GM23248 (cell line): ENCODE measurements at regions not wholly inside any gene's neighbourhood (a gene's known extent, or its start where the extent isn't known, plus 50 kb on each side); places are given as distances from the start of the nearest gene placed in this dataset.

Source experiments
- DNase-seq: peaks from one replicate; pipeline ENCODE4 v3.0.0-alpha.2; 2015
- H2AFZ ChIP-seq: fragments of 200-600 bp; sonication (generic); 2 replicates; pipeline ENCODE4 v1.6.1; 2016; ENCODE audit warnings: antibody characterized with exemption
- H3F3A ChIP-seq: fragments of 200-600 bp; sonication (generic); 2 replicates; pipeline ENCODE4 v1.6.1; 2016; ENCODE audit warnings: mild to moderate bottlenecking, antibody characterized with exemption, mixed run types; ENCODE audit not compliant: insufficient read depth
- H3K27ac ChIP-seq: fragments of 200-600 bp; sonication (generic); 2 replicates; pipeline ENCODE4 v1.5.1; 2016; ENCODE audit warnings: mild to moderate bottlenecking
- H3K27me3 ChIP-seq: fragments of 200-600 bp; sonication (generic); replicated peaks from 2 replicates; pipeline ENCODE4 v1.6.1; 2016; ENCODE audit warnings: mild to moderate bottlenecking; ENCODE audit not compliant: insufficient read depth
- H3K36me3 ChIP-seq: fragments of 200-600 bp; sonication (generic); 2 replicates; pipeline ENCODE4 v1.6.1; 2016; ENCODE audit warnings: low read depth, mild to moderate bottlenecking
- H3K4me1 ChIP-seq: fragments of 200-600 bp; sonication (generic); 2 replicates; pipeline ENCODE4 v1.6.1; 2016; ENCODE audit warnings: mild to moderate bottlenecking; ENCODE audit not compliant: insufficient read depth
- H3K4me2 ChIP-seq: fragments of 200-600 bp; sonication (generic); one replicate; pipeline ENCODE4 v1.6.1; 2016; ENCODE audit warnings: mild to moderate bottlenecking; ENCODE audit not compliant: unreplicated experiment
- H3K4me3 ChIP-seq: fragments of 200-600 bp; sonication (generic); 2 replicates; pipeline ENCODE4 v1.5.1; 2016; ENCODE audit warnings: mild to moderate bottlenecking
- H3K79me2 ChIP-seq: fragments of 200-600 bp; sonication (generic); 2 replicates; pipeline ENCODE4 v1.6.1; 2016; ENCODE audit warnings: mild to moderate bottlenecking; ENCODE audit not compliant: insufficient read depth
- H3K9ac ChIP-seq: fragments of 200-600 bp; sonication (generic); 2 replicates; pipeline ENCODE4 v1.6.1; 2016; ENCODE audit warnings: mild to moderate bottlenecking
- H3K9me2 ChIP-seq: fragments of 200-600 bp; sonication (generic); 2 replicates; pipeline ENCODE4 v1.6.1; 2016; ENCODE audit warnings: mixed run types, mild to moderate bottlenecking, moderate library complexity; ENCODE audit not compliant: insufficient read depth
- H3K9me3 ChIP-seq: fragments of 200-600 bp; sonication (generic); one replicate; pipeline ENCODE4 v1.6.1; 2017; ENCODE audit warnings: low read depth
- H4K20me1 ChIP-seq: fragments of 200-600 bp; sonication (generic); 2 replicates; pipeline ENCODE4 v1.6.0; 2016; ENCODE audit not compliant: insufficient read depth
- EZH2 ChIP-seq: fragments of 200-600 bp; sonication (generic); IDR thresholded peaks from 2 replicates; pipeline ENCODE4 v1.6.1; 2018; ENCODE audit warnings: antibody characterized with exemption, mild to moderate bottlenecking; ENCODE audit not compliant: insufficient read depth, poor library complexity, severe bottlenecking
- EZH2phosphoT487 ChIP-seq: fragments of 200-600 bp; sonication (generic); IDR thresholded peaks from 2 replicates; pipeline ENCODE4 v1.6.1; 2018; ENCODE audit warnings: antibody characterized with exemption, moderate library complexity, mild to moderate bottlenecking, low read depth; ENCODE audit not compliant: insufficient read depth
- WGBS, 2 experiments: methylation state at CpG; one replicate each; pipeline ENCODE4 v1.1.6; 2015 to 2017; ENCODE audit warnings: low lambda C conversion rate in 2 of 2, low coverage in 1 of 2; ENCODE audit errors: missing lambda C conversion rate in 2 of 2; 5-methylcytosine and 5-hydroxymethylcytosine counted together
- in situ Hi-C: fragments of 300-500 bp; cut with MboI; formaldehyde crosslinking; loops from 2 replicates; pipeline ENCODE4 v1.15.0; 2020

DNA sequence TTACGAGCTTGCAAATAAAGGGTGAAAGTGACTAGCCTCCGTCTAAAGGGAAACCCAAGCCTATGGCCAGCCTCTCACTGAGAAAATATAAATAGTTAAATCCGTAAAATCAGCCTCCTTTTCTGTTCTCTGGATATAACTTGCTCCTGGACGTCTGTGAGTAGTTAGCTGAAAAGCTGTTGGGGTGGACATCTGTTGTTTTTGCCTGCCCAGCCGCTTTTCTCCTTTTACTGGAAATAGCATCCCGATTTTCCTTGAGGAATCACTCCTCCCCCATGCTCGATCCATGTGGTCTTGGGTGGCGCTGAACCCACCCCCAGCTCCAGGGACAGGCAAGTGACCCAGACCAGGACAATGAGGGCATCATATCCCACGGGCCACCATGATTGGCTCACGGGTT, 291.5 kb upstream of the ZNF507 start:
- no peak for DNase-seq
- no peaks in the 10 kb centered on the region for H3K4me1 ChIP-seq
- no peaks in the 10 kb centered on the region for H3K27me3 ChIP-seq
- no peaks in the 10 kb centered on the region for H3K9me3 ChIP-seq
- in situ Hi-C loops: no loop called here
- H3K36me3 ChIP-seq: no peaks in the 10 kb centered on the region
- no peak overlapping the region for H3K27ac ChIP-seq
- no peaks in the 10 kb centered on the region for H3F3A ChIP-seq
- no peak overlapping the region for H3K9ac ChIP-seq
- no peak overlapping the region for H3K4me2 ChIP-seq
- H3K4me3 ChIP-seq: no peak overlapping the region
- H2AFZ ChIP-seq: no peak overlapping the region
- H3K79me2 ChIP-seq: no peaks in the 10 kb centered on the region
- WGBS, 2 experiments: 29 to 30% methylated on average over 10 of the region's 10 CpGs
- H4K20me1 ChIP-seq: no peaks in the 10 kb centered on the region
- H3K9me2 ChIP-seq: no peaks in the 10 kb centered on the region
- no peak for TF ChIP-seq EZH2
- TF ChIP-seq EZH2phosphoT487: no peak

- DNase-seq: no peak
- WGBS, 2 experiments: 26 to 94% methylated on average over 1 of the region's 1 CpG
- Histone ChIP-seq H4K20me1 (no peaks in the 10 kb centered on the region), H3K27me3 (no peaks in the 10 kb centered on the region), H3K9me2 (no peaks in the 10 kb centered on the region), H3K9me3 (no peaks in the 10 kb centered on the region), H3K4me2 (no peak overlapping the region), H3K27ac (no peak overlapping the region), H3K36me3 (no peaks in the 10 kb centered on the region), H2AFZ (no peak overlapping the region), H3K79me2 (no peaks in the 10 kb centered on the region), H3K9ac (no peak overlapping the region), H3F3A (no peaks in the 10 kb centered on the region), H3K4me3 (no peak overlapping the region), H3K4me1 (no peaks in the 10 kb centered on the region)
- in situ Hi-C loops: no loop called here
- TF ChIP-seq EZH2: no peak
- TF ChIP-seq EZH2phosphoT487: no peak
Measured at GRCh38 chr19:32058131-32058530, 287.3 kb upstream of the ZNF507 start.

GRCh38 chr19:32061315-32061714, 284.1 kb upstream of the ZNF507 start:
- Histone ChIP-seq H3K9me2 (no peaks in the 10 kb centered on the region), H3K79me2 (no peaks in the 10 kb centered on the region), H3K36me3 (no peaks in the 10 kb centered on the region), H3K4me3 (no peak overlapping the region), H3K9ac (no peak overlapping the region), H3K27me3 (no peaks in the 10 kb centered on the region), H3K4me2 (no peak overlapping the region), H3K4me1 (no peaks in the 10 kb centered on the region), H4K20me1 (no peaks in the 10 kb centered on the region), H3K27ac (no peak overlapping the region), H3K9me3 (no peaks in the 10 kb centered on the region), H3F3A (no peaks in the 10 kb centered on the region), H2AFZ (no peak overlapping the region)
- 86 to 94% methylated on average over 1 of the region's 1 CpG for WGBS, 2 experiments
- no peak for DNase-seq
- TF ChIP-seq EZH2 (no peak), EZH2phosphoT487 (no peak)
- in situ Hi-C loops: no loop called here

DNA sequence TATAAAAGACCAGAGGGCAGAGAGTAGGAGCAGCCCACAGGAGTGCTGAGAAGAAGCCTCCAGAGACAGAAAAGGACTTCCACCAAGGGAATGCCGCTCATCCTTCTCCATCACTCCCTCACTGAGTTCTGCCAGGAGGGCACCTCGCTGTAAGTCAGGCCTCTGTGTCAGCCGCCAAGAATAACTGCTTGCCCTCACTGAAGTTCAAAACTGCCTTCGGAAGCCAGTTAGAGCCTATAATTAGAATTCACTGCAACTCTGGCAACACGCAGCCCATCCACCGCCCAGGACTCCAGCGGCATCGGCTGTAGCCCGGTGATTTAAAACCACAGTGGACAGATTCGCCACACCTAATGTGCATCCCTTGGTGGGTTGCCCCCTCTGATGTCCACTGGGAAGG, 281.8 kb upstream of the ZNF507 start:
- Histone ChIP-seq H3K9me2 (no peaks in the 10 kb centered on the region), H2AFZ (no peak overlapping the region), H4K20me1 (no peaks in the 10 kb centered on the region), H3K4me2 (no peak overlapping the region), H3K79me2 (no peaks in the 10 kb centered on the region), H3K4me1 (no peaks in the 10 kb centered on the region), H3K27ac (no peak overlapping the region), H3K9me3 (no peaks in the 10 kb centered on the region), H3K36me3 (no peaks in the 10 kb centered on the region), H3K9ac (no peak overlapping the region), H3K4me3 (no peak overlapping the region), H3K27me3 (no peaks in the 10 kb centered on the region), H3F3A (no peaks in the 10 kb centered on the region)
- DNase-seq: no peak
- 58% methylated on average over 10 of the region's 10 CpGs for WGBS, 2 experiments
- in situ Hi-C loops: no loop called here
- TF ChIP-seq EZH2phosphoT487: no peak
- no peak for TF ChIP-seq EZH2

GRCh38 chr19:32066056-32066455, 279.4 kb upstream of the ZNF507 start:
- H3K79me2 ChIP-seq: no peaks in the 10 kb centered on the region
- H3K4me1 ChIP-seq: no peaks in the 10 kb centered on the region
- no peaks in the 10 kb centered on the region for H3K9me2 ChIP-seq
- no peak for TF ChIP-seq EZH2
- TF ChIP-seq EZH2phosphoT487: no peak
- DNase-seq: no peak
- H3F3A ChIP-seq: no peaks in the 10 kb centered on the region
- 56 to 63% methylated on average over 2 to 3 of the region's 3 CpGs for WGBS, 2 experiments
- H3K27me3 ChIP-seq: no peaks in the 10 kb centered on the region
- H2AFZ ChIP-seq: no peak overlapping the region
- H3K9ac ChIP-seq: no peak overlapping the region
- no peaks in the 10 kb centered on the region for H4K20me1 ChIP-seq
- no peaks in the 10 kb centered on the region for H3K9me3 ChIP-seq
- no peak overlapping the region for H3K4me3 ChIP-seq
- in situ Hi-C loops: no loop called here
- H3K27ac ChIP-seq: no peak overlapping the region
- no peaks in the 10 kb centered on the region for H3K36me3 ChIP-seq
- no peak overlapping the region for H3K4me2 ChIP-seq
